HL-60 (cell line): ENCODE measurements at regions not wholly inside any gene's neighbourhood (a gene's known extent, or its start where the extent isn't known, plus 50 kb on each side); places are given as distances from the start of the nearest gene placed in this dataset.

ENCODE experiments used
- CTCF ChIP-seq: IDR thresholded peaks from one replicate; pipeline ENCODE4 v1.5.1; 2011; ENCODE audit warnings: low read length, control low read depth, inconsistent platforms; ENCODE audit not compliant: insufficient read depth
- REST ChIP-seq: IDR thresholded peaks from 2 replicates; pipeline ENCODE4 v1.6.1; 2012; ENCODE audit warnings: low read depth; ENCODE audit not compliant: insufficient replicate concordance

- TF ChIP-seq CTCF (no peak), REST (no peak)
Observed at GRCh38 chr15:38720893-38721567, 156.4 kb upstream of the RASGRP1 start.
